H1 (cell line): ENCODE measurements at regions not wholly inside any gene's neighbourhood (a gene's known extent, or its start where the extent isn't known, plus 50 kb on each side); places are given as distances from the start of the nearest gene placed in this dataset.

Source experiments
- CTBP2 ChIP-seq: IDR thresholded peaks from 2 replicates; pipeline ENCODE4 v1.7.0; 2011; ENCODE audit warnings: borderline replicate concordance, mild to moderate bottlenecking, moderate library complexity, mixed read lengths, low read length; ENCODE audit not compliant: insufficient read depth, insufficient read length

DNA sequence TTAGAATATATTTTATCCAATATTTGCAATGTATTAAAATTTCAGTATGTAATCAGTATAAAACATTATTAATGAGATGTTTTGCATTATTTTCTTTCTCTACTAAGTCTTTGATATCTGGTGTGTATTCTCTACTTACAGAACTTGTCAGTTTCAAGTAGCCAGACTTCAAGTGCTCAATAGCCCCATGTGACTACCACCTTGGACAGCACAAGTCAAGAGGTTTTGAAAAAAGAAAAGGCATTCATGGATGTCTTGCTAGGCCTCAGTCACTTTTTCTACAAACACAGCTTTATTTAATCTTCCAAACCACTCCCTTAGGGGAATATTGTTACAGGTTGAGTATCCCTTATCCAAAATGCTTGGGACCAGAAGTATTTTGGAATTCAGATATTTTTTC, 189.4 kb downstream of the QDPR start (continued):
- no peak for TF ChIP-seq CTBP2
